Gastrocnemius medialis (tissue), 4 donors: ENCODE measurements at regions not wholly inside any gene's neighbourhood (a gene's known extent, or its start where the extent isn't known, plus 50 kb on each side); places are given as distances from the start of the nearest gene placed in this dataset.

ENCODE experiments used
- ATAC-seq, 2 donors: fragments of 150-250 bp; one replicate each; pipeline ENCODE4 v1.9.1; 2016
- DNase-seq, 2 donors: peaks; one replicate each; pipeline ENCODE4 v3.0.0-alpha.2; 2019
- H3K27ac ChIP-seq, 4 donors: fragments of 200-600 bp; sonication (generic); 1 replicate in 1 of 4; 2 replicates in 3 of 4; pipeline ENCODE4 v1.5.1; 2016 to 2018; ENCODE audit warnings: mild to moderate bottlenecking in 2 of 4, moderate library complexity in 1 of 4
- H3K27me3 ChIP-seq, 3 donors: fragments of 200-600 bp; sonication (generic) in 2 of 3; 1 replicate in 1 of 3; 2 replicates in 2 of 3; pipeline versions ENCODE4 v1.5.1 to v1.6.0; 2016 to 2019; ENCODE audit warnings: mild to moderate bottlenecking in 1 of 3, moderate library complexity in 1 of 3
- H3K36me3 ChIP-seq, 2 donors: fragments of 200-600 bp; sonication (generic) in 1 of 2; one replicate each; pipeline ENCODE4 v1.5.1; 2017 to 2018
- H3K4me1 ChIP-seq, 2 donors: fragments of 200-600 bp; sonication (generic) in 1 of 2; one replicate each; pipeline ENCODE4 v1.5.1; 2016 to 2017; ENCODE audit warnings: mild to moderate bottlenecking in 2 of 2
- H3K4me3 ChIP-seq, 4 donors: fragments of 200-600 bp; sonication (generic) in 3 of 4; 1 replicate in 1 of 4; 2 replicates in 3 of 4; pipeline ENCODE4 v1.5.1; 2016 to 2019; ENCODE audit warnings: mild to moderate bottlenecking in 2 of 4
- H3K9me3 ChIP-seq, 3 donors: fragments of 200-600 bp; sonication (generic) in 2 of 3; 1 replicate in 1 of 3; 2 replicates in 2 of 3; pipeline ENCODE4 v1.5.1; 2016 to 2019
- CTCF ChIP-seq, 5 experiments: fragments of 450-650 bp in 3 of 5; fragments of 200-600 bp in 2 of 5; sonication (generic) in 2 of 5; IDR thresholded peaks in 4 of 5; conservative IDR thresholded peaks in 1 of 5; 1 replicate in 4 of 5; 2 replicates in 1 of 5; pipeline ENCODE4 v1.5.1; 2016 to 2019; ENCODE audit warnings: antibody characterized with exemption in 5 of 5, mild to moderate bottlenecking in 3 of 5, moderate library complexity in 3 of 5
- POLR2A ChIP-seq, 2 donors: fragments of 450-650 bp; IDR thresholded peaks; one replicate each; pipeline ENCODE4 v1.6.1; 2017; ENCODE audit warnings: antibody characterized with exemption in 2 of 2, mild to moderate bottlenecking in 2 of 2, moderate library complexity in 2 of 2
- in situ Hi-C, 4 donors: fragments of 200-750 bp; cut with MboI; loops; one replicate each; pipeline versions ENCODE4 v1.15.0 to v1.8.0; 2017; ENCODE audit warnings: low sequenced_read_pairs in 4 of 4
- intact Hi-C: fragments of 100-400 bp; cut with DNase I; formaldehyde crosslinking; loops from one replicate; pipeline ENCODE4 v1.15.1; 2023; ENCODE audit warnings: low total_unique reads

GRCh38 chr18:73461038-73461779 lies 593.4 kb upstream of the NETO1 start:
- Histone ChIP-seq H3K4me3 (no peak overlapping the region), H3K36me3 (no peaks in the 10 kb centered on the region), H3K27ac (no peak overlapping the region), H3K27me3 (no peaks in the 10 kb centered on the region), H3K9me3 (no peaks in the 10 kb centered on the region), H3K4me1 (no peaks in the 10 kb centered on the region)
- ATAC-seq (no peak), DNase-seq (no peak)
- intact Hi-C loops, result no loop called here
- TF ChIP-seq POLR2A (IDR thresholded peaks at IDR 0.05) (no peak), CTCF (IDR thresholded peaks at IDR 0.05 in 4 of 5, conservative IDR thresholded peaks at IDR 0.05 in 1 of 5) (no peak)
- in situ Hi-C loops, result no loop called here

GRCh38 chr18:73458186-73458964 lies 590.6 kb upstream of the NETO1 start:
- no peaks in the 10 kb centered on the region for H3K9me3 ChIP-seq
- in situ Hi-C loops, result no loop called here
- H3K27ac ChIP-seq, result peak overlapping the region; percentile 1 to 41 (median 21)
- H3K4me1 ChIP-seq, result no peaks in the 10 kb centered on the region
- DNase-seq, result no peak
- H3K4me3 ChIP-seq, result no peak overlapping the region
- ATAC-seq, result peak in 1 of 2 donors; percentile 30
- H3K27me3 ChIP-seq, result no peaks in the 10 kb centered on the region
- H3K36me3 ChIP-seq, result no peaks in the 10 kb centered on the region
- TF ChIP-seq POLR2A (IDR thresholded peaks at IDR 0.05) (no peak), CTCF (IDR thresholded peaks at IDR 0.05 in 4 of 5, conservative IDR thresholded peaks at IDR 0.05 in 1 of 5) (no peak)
- intact Hi-C loops, result loop anchor here (2.0 kb wide), 1 partner anchor 232 kb away; no protein-coding TSS in a partner anchor

- TF ChIP-seq POLR2A (IDR thresholded peaks at IDR 0.05) (no peak), CTCF (IDR thresholded peaks at IDR 0.05 in 4 of 5, conservative IDR thresholded peaks at IDR 0.05 in 1 of 5) (no peak)
- intact Hi-C loops, result no loop called here
- Histone ChIP-seq H3K4me3 (no peak overlapping the region), H3K36me3 (no peaks in the 10 kb centered on the region), H3K4me1 (no peaks in the 10 kb centered on the region), H3K27me3 (no peaks in the 10 kb centered on the region), H3K9me3 (no peaks in the 10 kb centered on the region), H3K27ac (peak overlapping the region in 1 of 4 donors; percentile 40)
- no peak for DNase-seq
- ATAC-seq, result no peak
- in situ Hi-C loops, result no loop called here
These were observed 588.9 kb upstream of the NETO1 start for GRCh38 chr18:73456643-73457042.

- no peak overlapping the region for H3K27ac ChIP-seq
- DNase-seq (no peak), ATAC-seq (no peak)
- H3K4me3 ChIP-seq, result no peak overlapping the region
- no peak for TF ChIP-seq POLR2A (IDR thresholded peaks at IDR 0.05)
- TF ChIP-seq CTCF (IDR thresholded peaks at IDR 0.05 in 4 of 5, conservative IDR thresholded peaks at IDR 0.05 in 1 of 5), result no peak
- in situ Hi-C loops, result no loop called here
- intact Hi-C loops, result no loop called here
- H3K27me3 ChIP-seq, result no peaks in the 10 kb centered on the region
- no peaks in the 10 kb centered on the region for H3K9me3 ChIP-seq
- H3K4me1 ChIP-seq, result no peaks in the 10 kb centered on the region
- H3K36me3 ChIP-seq, result no peaks in the 10 kb centered on the region
These were observed 585.1 kb upstream of the NETO1 start for GRCh38 chr18:73452866-73453265.
